Trophoblast cell (in vitro differentiated cells and primary cell): ENCODE measurements at regions not wholly inside any gene's neighbourhood (a gene's known extent, or its start where the extent isn't known, plus 50 kb on each side); places are given as distances from the start of the nearest gene placed in this dataset.

Experiments used
- DNase-seq, 2 donors: peaks; one replicate each; pipeline ENCODE4 v3.0.0-alpha.2; 2016
- H2AFZ ChIP-seq: 2 replicates; pipeline ENCODE4 v1.6.1; 2013; ENCODE audit warnings: low read length, moderate library complexity, mild to moderate bottlenecking; ENCODE audit not compliant: insufficient read depth, poor library complexity
- H2AK5ac ChIP-seq: 2 replicates; pipeline ENCODE4 v1.6.1; 2013; ENCODE audit warnings: mild to moderate bottlenecking, low read length
- H2BK120ac ChIP-seq: 2 replicates; pipeline ENCODE4 v1.6.1; 2013; ENCODE audit warnings: low read length, mild to moderate bottlenecking, moderate library complexity; ENCODE audit not compliant: insufficient read depth, poor library complexity
- H2BK12ac ChIP-seq: 2 replicates; pipeline ENCODE4 v1.6.1; 2013; ENCODE audit warnings: mild to moderate bottlenecking, low read length, moderate library complexity
- H2BK5ac ChIP-seq: 2 replicates; pipeline ENCODE4 v1.6.1; 2013; ENCODE audit warnings: low read length, low read depth, moderate library complexity, mild to moderate bottlenecking; ENCODE audit not compliant: poor library complexity
- H3K14ac ChIP-seq: 2 replicates; pipeline ENCODE4 v1.6.1; 2013; ENCODE audit warnings: mild to moderate bottlenecking, low read length
- H3K18ac ChIP-seq: 2 replicates; pipeline ENCODE4 v1.6.1; 2013; ENCODE audit warnings: mild to moderate bottlenecking, low read length
- H3K23ac ChIP-seq: 2 replicates; pipeline ENCODE4 v1.6.1; 2013; ENCODE audit warnings: low read length
- H3K27ac ChIP-seq: 2 replicates; pipeline ENCODE4 v1.5.1; 2013; ENCODE audit warnings: low read depth, mild to moderate bottlenecking, inconsistent platforms, low read length, moderate library complexity
- H3K27me3 ChIP-seq: 2 replicates; pipeline ENCODE4 v1.6.1; 2013; ENCODE audit warnings: inconsistent platforms, mild to moderate bottlenecking, low read length, moderate library complexity; ENCODE audit not compliant: insufficient read depth
- H3K36me3 ChIP-seq, 2 experiments: 1 replicate in 1 of 2; 2 replicates in 1 of 2; pipeline ENCODE4 v1.6.1; 2013; ENCODE audit warnings: low read length in 2 of 2, mild to moderate bottlenecking in 2 of 2, moderate library complexity in 1 of 2; ENCODE audit not compliant: insufficient read depth in 2 of 2, control insufficient read depth in 1 of 2
- H3K4ac ChIP-seq: 2 replicates; pipeline ENCODE4 v1.6.1; 2013; ENCODE audit warnings: low read depth, mild to moderate bottlenecking, low read length, moderate library complexity
- H3K4me1 ChIP-seq, 2 experiments: 1 replicate in 1 of 2; 2 replicates in 1 of 2; pipeline ENCODE4 v1.6.1; 2013; ENCODE audit warnings: low read length in 2 of 2, mild to moderate bottlenecking in 2 of 2, moderate library complexity in 1 of 2; ENCODE audit not compliant: insufficient read depth in 2 of 2, control insufficient read depth in 1 of 2
- H3K4me2 ChIP-seq: 2 replicates; pipeline ENCODE4 v1.6.1; 2013; ENCODE audit warnings: inconsistent platforms, mild to moderate bottlenecking, low read length, moderate library complexity
- H3K4me3 ChIP-seq: 2 replicates; pipeline ENCODE4 v1.5.1; 2013; ENCODE audit warnings: mild to moderate bottlenecking, low read depth, low read length, inconsistent platforms
- H3K79me1 ChIP-seq: one replicate; pipeline ENCODE4 v1.6.1; 2013; ENCODE audit warnings: low read length
- H3K79me2 ChIP-seq: 2 replicates; pipeline ENCODE4 v1.6.1; 2013; ENCODE audit warnings: low read length, mild to moderate bottlenecking; ENCODE audit not compliant: control insufficient read depth, insufficient read depth, poor library complexity
- H3K9ac ChIP-seq: 2 replicates; pipeline ENCODE4 v1.6.1; 2013; ENCODE audit warnings: mild to moderate bottlenecking, low read length
- H3K9me3 ChIP-seq: 2 replicates; pipeline ENCODE4 v1.6.1; 2013; ENCODE audit warnings: low read depth, mild to moderate bottlenecking, control low read depth, inconsistent platforms, low read length; ENCODE audit not compliant: insufficient read depth
- H4K12ac ChIP-seq: 2 replicates; pipeline ENCODE4 v1.6.1; 2013; ENCODE audit warnings: low read depth, mild to moderate bottlenecking, low read length, moderate library complexity
- H4K8ac ChIP-seq: 2 replicates; pipeline ENCODE4 v1.6.1; 2013; ENCODE audit warnings: low read depth, mild to moderate bottlenecking, low read length, moderate library complexity
- H4K91ac ChIP-seq: one replicate; pipeline ENCODE4 v1.6.1; 2013; ENCODE audit warnings: low read depth, mild to moderate bottlenecking, low read length, moderate library complexity
- WGBS: extraction: QIAGEN DNeasy Blood & Tissue Kit; methylation state at CpG from one replicate; pipeline ENCODE4 v1.1.7; 2013; ENCODE audit warnings: missing lambda C conversion rate; ENCODE audit not compliant: insufficient read length, insufficient coverage; ENCODE audit errors: extremely low coverage; 5-methylcytosine and 5-hydroxymethylcytosine counted together

DNA sequence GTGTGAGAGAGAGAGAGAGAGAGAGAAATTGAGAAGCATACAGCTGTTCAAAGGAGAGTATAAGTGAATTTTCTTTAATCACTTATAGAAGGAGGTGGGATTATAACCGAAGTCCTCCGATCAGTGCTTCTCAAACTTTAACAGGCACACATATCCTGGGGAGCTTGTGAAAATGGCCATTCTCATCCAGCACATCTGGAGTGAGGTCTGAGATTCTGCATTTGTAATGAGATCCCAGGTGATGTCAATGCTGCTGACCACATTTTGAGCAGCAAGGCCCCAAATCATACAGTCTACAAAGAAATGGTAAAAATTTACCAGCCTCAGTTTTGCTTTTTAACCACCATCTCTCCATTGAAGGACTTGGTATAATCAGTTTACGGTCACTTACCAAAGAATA is 219.0 kb downstream of the PTEN start:
- no peaks in the 10 kb centered on the region for H3K36me3 ChIP-seq

DNA sequence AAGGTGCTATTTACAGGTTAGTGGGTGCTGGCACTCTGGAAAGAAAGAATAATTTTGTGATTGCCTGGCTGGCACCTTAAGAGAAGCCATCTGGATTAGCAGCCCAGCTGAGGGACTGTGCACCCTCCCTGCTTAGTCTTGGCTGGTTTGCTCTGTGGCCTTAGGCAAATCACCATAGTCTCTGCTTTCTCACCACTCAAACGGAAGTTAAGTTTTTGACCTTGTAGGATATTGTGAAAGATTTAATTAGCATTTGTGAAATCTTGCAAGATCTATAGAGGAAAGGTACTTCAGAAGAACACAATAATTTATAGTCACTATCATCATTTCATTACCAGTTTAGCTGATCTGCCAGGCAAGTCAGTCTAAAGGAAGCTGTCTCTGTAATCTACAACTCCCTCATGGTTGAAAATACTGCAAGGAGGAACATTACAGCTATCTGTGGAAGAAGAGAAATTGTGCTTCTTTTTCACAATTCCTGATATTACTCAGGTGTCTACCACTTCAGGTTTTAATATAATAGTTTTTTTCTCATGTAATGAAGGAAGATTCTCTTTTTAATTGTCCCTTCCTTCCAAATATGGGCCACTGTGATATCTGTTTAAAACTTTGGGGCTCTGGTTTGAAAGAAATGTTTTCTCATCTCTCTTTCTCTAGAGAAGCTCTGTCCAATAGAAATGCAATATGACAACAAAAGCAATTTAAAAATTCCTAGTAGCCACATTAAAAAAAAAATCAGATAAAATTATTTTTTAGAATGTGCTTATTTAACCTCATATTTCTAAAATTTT is 219.6 kb downstream of the PTEN start:
- no CpG with 5 or more reads among the region's 1 CpG for WGBS
- Histone ChIP-seq H3K36me3 (no peaks in the 10 kb centered on the region), H3K27me3 (no peaks in the 10 kb centered on the region), H3K9me3 (no peaks in the 10 kb centered on the region), H2AFZ (no peak overlapping the region), H2BK5ac (no peak overlapping the region), H2BK120ac (no peak overlapping the region), H2AK5ac (no peak overlapping the region), H3K4me2 (no peak overlapping the region), H3K18ac (no peak overlapping the region), H3K4me1 (peaks cover 4 to 8% of the 10 kb centered on the region in 2 experiments), H4K12ac (no peak overlapping the region), H3K14ac (no peak overlapping the region), H4K91ac (no peak overlapping the region), H2BK12ac (no peak overlapping the region), H3K79me2 (no peaks in the 10 kb centered on the region), H3K4me3 (no peak overlapping the region), H3K4ac (no peak overlapping the region), H3K27ac (no peak overlapping the region), H3K79me1 (peaks cover 5% of the 10 kb centered on the region), H3K9ac (no peak overlapping the region), H4K8ac (no peak overlapping the region), H3K23ac (no peak overlapping the region)
- no peak for DNase-seq

More for the DNA sequence above, 219.0 kb downstream of the PTEN start:
- Histone ChIP-seq H3K23ac (no peak overlapping the region), H3K27ac (no peak overlapping the region), H2BK120ac (no peak overlapping the region), H4K8ac (no peak overlapping the region), H4K91ac (no peak overlapping the region), H3K9me3 (no peaks in the 10 kb centered on the region), H2AFZ (no peak overlapping the region), H3K4me1 (peaks cover 4 to 8% of the 10 kb centered on the region in 2 experiments), H3K79me2 (no peaks in the 10 kb centered on the region), H3K4me2 (no peak overlapping the region), H3K79me1 (peaks cover 5% of the 10 kb centered on the region), H3K14ac (no peak overlapping the region), H3K4me3 (no peak overlapping the region), H3K4ac (no peak overlapping the region), H2BK12ac (no peak overlapping the region), H2BK5ac (no peak overlapping the region), H3K18ac (no peak overlapping the region), H2AK5ac (no peak overlapping the region), H3K27me3 (no peaks in the 10 kb centered on the region), H4K12ac (no peak overlapping the region), H3K9ac (no peak overlapping the region)
- no peak for DNase-seq
- WGBS: no CpG with 5 or more reads among the region's 3 CpGs

DNA sequence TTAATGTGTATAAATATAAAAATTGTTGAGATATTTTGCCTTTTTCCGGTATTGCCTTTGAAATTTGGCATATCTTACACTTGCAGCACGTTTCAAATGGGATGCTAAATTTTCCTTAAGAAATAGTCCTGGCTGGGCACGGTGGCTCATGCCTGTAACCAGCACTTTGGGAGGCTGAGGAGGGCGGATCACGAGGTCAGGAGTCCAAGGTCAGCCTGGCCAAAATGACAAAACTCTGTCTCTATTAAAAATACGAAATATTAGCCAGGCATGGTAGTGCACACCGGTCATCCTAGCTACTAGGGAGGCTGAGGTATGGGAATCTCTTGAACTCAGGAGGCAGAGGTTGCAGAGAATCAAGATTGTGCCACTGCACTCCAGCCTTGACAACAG is 220.2 kb downstream of the PTEN start:
- Histone ChIP-seq H3K36me3 (no peaks in the 10 kb centered on the region), H3K4ac (no peak overlapping the region), H3K14ac (no peak overlapping the region), H3K79me1 (peaks cover 5% of the 10 kb centered on the region), H2BK12ac (no peak overlapping the region), H3K4me1 (peaks cover 4 to 8% of the 10 kb centered on the region in 2 experiments), H3K27ac (no peak overlapping the region), H4K91ac (no peak overlapping the region), H3K23ac (no peak overlapping the region), H2AK5ac (no peak overlapping the region), H3K79me2 (no peaks in the 10 kb centered on the region), H3K9me3 (no peaks in the 10 kb centered on the region), H3K9ac (no peak overlapping the region), H3K27me3 (no peaks in the 10 kb centered on the region), H3K18ac (no peak overlapping the region), H3K4me3 (no peak overlapping the region), H2BK120ac (no peak overlapping the region), H2AFZ (no peak overlapping the region), H2BK5ac (no peak overlapping the region), H4K12ac (no peak overlapping the region), H3K4me2 (no peak overlapping the region), H4K8ac (no peak overlapping the region)
- DNase-seq: no peak
- no CpG with 5 or more reads among the region's 7 CpGs for WGBS

GRCh38 chr10:88086187-88086960 is 222.9 kb downstream of the PTEN start:
- no peak overlapping the region for H4K12ac ChIP-seq
- H3K14ac ChIP-seq: no peak overlapping the region
- no peak overlapping the region for H2AFZ ChIP-seq
- no peaks in the 10 kb centered on the region for H3K9me3 ChIP-seq
- no peaks in the 10 kb centered on the region for H3K36me3 ChIP-seq
- no peak overlapping the region for H3K9ac ChIP-seq
- H3K79me2 ChIP-seq: no peaks in the 10 kb centered on the region
- H3K4me3 ChIP-seq: no peak overlapping the region
- peaks cover 2 to 4% of the 10 kb centered on the region in 2 experiments for H3K4me1 ChIP-seq
- H3K4me2 ChIP-seq: no peak overlapping the region
- H3K27me3 ChIP-seq: no peaks in the 10 kb centered on the region
- H3K27ac ChIP-seq: no peak overlapping the region
- no peak overlapping the region for H3K23ac ChIP-seq
- H3K4ac ChIP-seq: no peak overlapping the region
- no peak overlapping the region for H4K91ac ChIP-seq
- H3K18ac ChIP-seq: no peak overlapping the region
- H4K8ac ChIP-seq: no peak overlapping the region
- no peaks in the 10 kb centered on the region for H3K79me1 ChIP-seq
- no peak overlapping the region for H2AK5ac ChIP-seq
- no peak overlapping the region for H2BK12ac ChIP-seq
- H2BK120ac ChIP-seq: no peak overlapping the region
- no peak overlapping the region for H2BK5ac ChIP-seq
- no peak for DNase-seq
- WGBS: no CpG with 5 or more reads among the region's 9 CpGs
